ENCODE measurements at regions not wholly inside any gene's neighbourhood (a gene's known extent, or its start where the extent isn't known, plus 50 kb on each side); places are given as distances from the start of the nearest gene placed in this dataset.

- no peak for DNase-seq (ENCODE audit: low spot score)
These were observed 94.5 kb upstream of the ZNF469 start for GRCh38 chr16:88288303-88288702.

- no peak for DNase-seq (ENCODE audit: low spot score)
These were observed 93.8 kb upstream of the ZNF469 start for GRCh38 chr16:88289001-88289400.

GRCh38 chr16:88289561-88289960 is 93.2 kb upstream of the ZNF469 start:
- DNase-seq (ENCODE audit: low spot score), result no peak

- peak; percentile 26 for DNase-seq (ENCODE audit: low spot score)
These were observed 92.8 kb upstream of the ZNF469 start for GRCh38 chr16:88289968-88290401.

- no peak for DNase-seq (ENCODE audit: low spot score)
These were observed 91.6 kb upstream of the ZNF469 start for GRCh38 chr16:88290850-88291830.

GRCh38 chr16:88292007-88292970 is 90.5 kb upstream of the ZNF469 start:
- DNase-seq (ENCODE audit: low spot score), result no peak

GRCh38 chr16:88293097-88293496 is 89.7 kb upstream of the ZNF469 start:
- no peak for DNase-seq (ENCODE audit: low spot score)

- DNase-seq (ENCODE audit: low spot score), result no peak
These were observed 86.9 kb upstream of the ZNF469 start for GRCh38 chr16:88295671-88296436.

- DNase-seq (ENCODE audit: low spot score), result no peak
These were observed 86.2 kb upstream of the ZNF469 start for GRCh38 chr16:88296437-88297177.

GRCh38 chr16:88297178-88297720 is 85.5 kb upstream of the ZNF469 start:
- DNase-seq (ENCODE audit: low spot score), result no peak

GRCh38 chr16:88298181-88298832 is 84.5 kb upstream of the ZNF469 start:
- DNase-seq (ENCODE audit: low spot score), result no peak

GRCh38 chr16:88298833-88299745 is 83.7 kb upstream of the ZNF469 start:
- DNase-seq (ENCODE audit: low spot score), result peak; percentile 57

- DNase-seq (ENCODE audit: low spot score), result no peak
These were observed 82.9 kb upstream of the ZNF469 start for GRCh38 chr16:88299751-88300462.

- DNase-seq (ENCODE audit: low spot score), result no peak
These were observed 82.3 kb upstream of the ZNF469 start for GRCh38 chr16:88300463-88300835.

GRCh38 chr16:88301431-88301830 is 81.3 kb upstream of the ZNF469 start:
- DNase-seq (ENCODE audit: low spot score), result no peak

GRCh38 chr16:88301886-88302285 is 80.9 kb upstream of the ZNF469 start:
- no peak for DNase-seq (ENCODE audit: low spot score)

GRCh38 chr16:88302666-88303065 is 80.1 kb upstream of the ZNF469 start:
- no peak for DNase-seq (ENCODE audit: low spot score)

- DNase-seq (ENCODE audit: low spot score), result no peak
These were observed 79.4 kb upstream of the ZNF469 start for GRCh38 chr16:88303405-88303804.
